HG03571 (cell line): ENCODE measurements at regions not wholly inside any gene's neighbourhood (a gene's known extent, or its start where the extent isn't known, plus 50 kb on each side); places are given as distances from the start of the nearest gene placed in this dataset.
"Not testable (repeated sequence)": the region's sequence is repeated elsewhere in the genome, so short reads cannot be mapped to it uniquely, and the experiment has no call there.

ENCODE experiments used
- ATAC-seq: cut with Tn5 transposase; IDR thresholded peaks from one replicate; pipeline ENCODE4 v1.9.1; 2021; ENCODE audit not compliant: unreplicated experiment

GRCh38 chr10:91002656-91003055 lies 81.8 kb upstream of the ANKRD1 start:
- no peak for ATAC-seq

DNA sequence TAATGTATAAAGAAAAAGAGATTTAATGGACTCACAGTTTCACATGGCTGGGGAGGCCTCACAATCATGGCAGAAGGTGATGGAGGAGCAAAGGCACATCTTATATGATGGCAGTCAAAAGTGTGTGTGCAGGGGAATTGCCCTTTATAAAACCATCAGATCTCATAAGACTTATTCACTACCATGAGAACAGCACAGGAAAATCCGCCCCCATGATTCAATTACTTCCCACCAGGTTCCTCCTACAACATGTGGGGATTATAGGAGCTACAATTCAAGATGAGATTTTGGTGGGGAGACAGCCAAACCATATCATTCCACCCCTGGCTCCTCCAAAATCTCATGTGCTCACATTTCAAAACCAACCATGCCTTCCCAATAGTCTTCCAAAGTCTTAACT lies 82.5 kb upstream of the ANKRD1 start:
- not testable (repeated sequence) for ATAC-seq

DNA sequence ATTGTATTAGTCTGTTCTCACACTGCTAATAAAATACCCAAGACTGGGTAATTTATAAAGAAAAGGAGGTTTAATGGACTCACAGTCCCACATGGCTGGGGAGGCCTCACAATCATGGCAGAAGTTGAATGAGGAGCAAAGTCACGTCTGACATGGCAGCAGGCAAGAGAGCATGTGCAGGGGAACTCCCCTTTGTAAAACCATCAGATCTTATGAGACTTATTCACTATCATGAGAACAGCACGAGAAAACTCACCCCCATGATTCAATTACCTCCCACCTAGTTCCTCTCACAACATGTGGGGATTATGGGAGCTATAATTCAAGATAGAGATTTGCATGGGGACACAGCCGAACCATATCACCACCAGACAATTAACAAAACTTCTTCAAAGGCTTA lies 84.4 kb upstream of the ANKRD1 start:
- not testable (repeated sequence) for ATAC-seq

GRCh38 chr10:91006001-91006751 lies 85.3 kb upstream of the ANKRD1 start:
- peak; percentile 47 for ATAC-seq

GRCh38 chr10:91006752-91007346 lies 86.0 kb upstream of the ANKRD1 start:
- peak; percentile 94 for ATAC-seq

DNA sequence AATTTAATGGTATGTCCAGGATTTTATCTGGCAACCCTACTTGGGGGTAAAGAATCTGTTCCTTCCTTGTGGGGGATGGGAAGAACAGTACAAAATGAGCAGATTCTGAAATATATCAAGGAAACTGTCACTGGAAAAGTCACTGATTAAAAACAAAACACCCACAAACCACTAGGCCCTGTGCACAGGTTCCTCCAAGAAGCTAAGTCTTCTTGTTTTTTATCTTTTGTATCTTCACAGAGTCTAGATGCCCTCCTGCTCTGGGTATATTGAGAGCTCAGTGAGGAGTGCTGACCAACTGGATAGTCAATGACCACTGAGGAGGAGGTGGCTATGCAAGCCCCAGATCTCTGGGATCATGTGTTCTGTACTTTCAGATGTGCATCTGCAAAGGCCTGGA lies 86.8 kb upstream of the ANKRD1 start:
- ATAC-seq = no peak

DNA sequence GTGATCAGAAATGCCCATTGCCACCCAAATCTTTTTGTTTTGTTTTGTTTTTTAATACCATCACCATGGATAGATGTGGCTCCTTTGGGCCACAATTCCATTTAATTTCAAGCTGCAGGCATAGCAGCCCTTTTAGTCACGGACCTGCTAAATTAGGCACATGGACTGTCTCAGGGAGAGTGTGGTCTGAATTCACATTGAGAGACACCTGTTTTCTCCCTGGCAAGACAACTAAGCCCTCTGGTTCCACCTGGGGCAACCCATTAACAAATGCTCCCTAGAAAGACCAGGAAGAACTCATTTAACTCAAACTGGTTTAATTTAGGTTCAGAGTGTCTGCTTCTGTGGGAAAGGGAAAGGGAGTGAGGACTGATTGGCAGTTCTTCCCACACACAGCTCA lies 88.2 kb upstream of the ANKRD1 start:
- no peak for ATAC-seq

GRCh38 chr10:91010952-91011351 lies 90.1 kb upstream of the ANKRD1 start:
- ATAC-seq = no peak

- no peak for ATAC-seq
Observed at GRCh38 chr10:91012502-91012901, 91.6 kb upstream of the ANKRD1 start.

- ATAC-seq = no peak
Observed at GRCh38 chr10:91013985-91014384, 93.1 kb upstream of the ANKRD1 start.

- no peak for ATAC-seq
Observed at GRCh38 chr10:91017198-91017597, 96.3 kb upstream of the ANKRD1 start.

- ATAC-seq = no peak
Observed at GRCh38 chr10:91021901-91022300, 101.0 kb upstream of the ANKRD1 start.

- no peak for ATAC-seq
Observed at GRCh38 chr10:91022390-91022789, 101.5 kb upstream of the ANKRD1 start.

- ATAC-seq = no peak
Observed at GRCh38 chr10:91022924-91023699, 102.2 kb upstream of the ANKRD1 start.

DNA sequence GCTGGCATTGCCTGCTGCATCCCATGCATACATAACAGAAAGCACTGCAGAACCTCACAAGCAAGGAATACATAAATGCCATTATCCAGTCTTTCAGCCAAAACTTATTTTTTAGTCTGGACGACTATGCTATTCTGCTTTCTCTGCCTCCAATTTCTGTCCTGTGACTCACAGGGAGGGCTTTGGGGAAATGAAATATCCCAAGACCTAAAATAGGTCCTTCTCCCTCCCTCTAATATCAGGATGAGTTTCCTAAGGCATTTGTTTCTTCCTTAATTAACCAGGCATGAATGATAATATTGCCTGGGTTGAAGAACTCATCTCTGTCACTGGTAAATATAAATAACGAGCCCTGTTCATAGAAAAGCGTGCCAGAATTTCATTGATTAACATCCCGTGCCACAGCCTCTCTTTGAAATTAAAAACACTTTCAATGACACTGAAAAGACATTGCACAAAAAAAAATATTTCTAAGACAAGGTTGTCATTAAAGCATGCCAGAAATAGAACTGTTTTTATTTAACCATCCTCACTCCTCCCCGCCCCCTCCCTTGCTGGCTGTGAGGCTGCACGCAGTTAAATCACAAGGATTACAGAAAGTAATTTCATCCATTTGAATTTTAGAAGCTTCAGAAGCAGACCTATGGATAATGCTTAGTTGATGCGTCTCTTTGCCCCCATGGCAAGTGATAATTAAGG lies 103.0 kb upstream of the ANKRD1 start:
- no peak for ATAC-seq

DNA sequence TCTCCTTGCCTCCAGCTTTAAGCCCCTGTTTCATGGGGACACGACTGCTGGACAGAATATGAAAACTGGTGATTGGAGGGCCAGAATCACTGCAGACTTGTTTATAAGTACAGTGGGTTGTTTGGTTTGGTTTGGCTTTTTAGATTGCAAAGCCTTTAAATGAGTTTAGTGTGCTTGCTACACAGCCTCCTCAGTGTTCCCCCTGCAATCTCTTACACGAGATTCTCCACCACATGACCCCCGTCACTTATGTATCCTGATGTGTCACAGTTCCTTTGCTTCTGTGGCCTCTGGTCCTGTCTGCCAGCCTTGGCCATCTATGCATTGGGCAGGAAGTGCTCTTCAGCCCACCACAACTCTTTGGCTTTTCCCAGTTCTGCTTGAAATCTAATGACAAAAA lies 103.7 kb upstream of the ANKRD1 start:
- ATAC-seq = no peak

DNA sequence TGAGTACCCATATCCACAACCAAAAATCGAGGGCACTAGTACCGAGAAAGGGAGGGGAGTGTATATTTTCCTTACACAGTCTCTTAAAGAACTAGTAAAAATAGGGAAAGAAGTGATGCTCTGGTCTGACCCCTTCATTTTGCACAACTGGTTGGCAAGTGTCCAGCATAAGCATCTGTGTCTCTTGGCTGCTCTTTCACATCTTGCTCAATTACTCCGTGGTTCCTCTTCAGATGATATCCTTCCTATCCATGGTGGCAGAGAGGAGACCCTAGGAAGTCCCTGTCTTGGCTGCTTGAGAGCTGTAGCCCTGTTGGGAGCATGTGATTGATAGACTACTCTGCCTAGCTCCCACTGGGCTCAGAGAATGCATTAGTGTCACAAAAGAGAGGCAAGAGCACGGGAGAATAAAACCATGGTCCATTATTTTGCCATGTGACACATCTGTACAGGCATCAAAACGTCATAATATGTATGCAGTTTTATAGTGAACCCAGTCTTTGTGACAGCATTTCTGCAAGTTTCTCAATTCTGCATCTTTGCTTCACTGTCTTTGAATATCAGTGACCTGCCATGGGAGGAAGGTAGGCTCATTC lies 111.8 kb upstream of the ANKRD1 start:
- ATAC-seq = no peak

DNA sequence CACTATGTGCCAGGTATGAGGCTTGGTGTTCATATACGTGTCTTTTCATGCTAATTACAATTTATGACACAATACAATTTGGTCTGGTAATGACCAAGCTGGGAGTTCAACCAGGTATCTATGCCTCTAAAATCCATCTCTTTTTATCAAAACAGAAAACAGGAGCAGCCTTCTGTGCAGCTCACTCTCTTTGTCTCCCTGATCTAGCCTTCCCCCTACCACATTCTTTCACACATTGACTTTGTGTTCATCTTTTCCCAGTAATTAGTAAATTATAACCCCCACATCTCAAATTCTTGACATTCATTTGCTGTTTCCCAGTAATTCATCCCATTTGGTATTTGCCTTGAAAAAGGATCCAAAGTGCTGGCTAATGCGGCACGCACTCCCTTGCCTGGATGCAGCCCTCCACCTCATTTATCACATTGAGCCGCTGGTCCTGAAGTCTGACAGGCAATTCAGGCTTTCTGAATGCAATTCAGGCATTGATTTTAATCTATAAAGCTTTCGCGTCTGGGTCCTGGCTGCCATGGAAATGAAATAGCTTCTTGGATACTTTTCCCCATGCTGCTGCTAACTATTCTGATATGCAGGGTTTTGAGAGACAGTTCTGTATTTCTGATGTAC lies 112.5 kb upstream of the ANKRD1 start:
- ATAC-seq = no peak

GRCh38 chr10:91034042-91034441 lies 113.2 kb upstream of the ANKRD1 start:
- no peak for ATAC-seq

DNA sequence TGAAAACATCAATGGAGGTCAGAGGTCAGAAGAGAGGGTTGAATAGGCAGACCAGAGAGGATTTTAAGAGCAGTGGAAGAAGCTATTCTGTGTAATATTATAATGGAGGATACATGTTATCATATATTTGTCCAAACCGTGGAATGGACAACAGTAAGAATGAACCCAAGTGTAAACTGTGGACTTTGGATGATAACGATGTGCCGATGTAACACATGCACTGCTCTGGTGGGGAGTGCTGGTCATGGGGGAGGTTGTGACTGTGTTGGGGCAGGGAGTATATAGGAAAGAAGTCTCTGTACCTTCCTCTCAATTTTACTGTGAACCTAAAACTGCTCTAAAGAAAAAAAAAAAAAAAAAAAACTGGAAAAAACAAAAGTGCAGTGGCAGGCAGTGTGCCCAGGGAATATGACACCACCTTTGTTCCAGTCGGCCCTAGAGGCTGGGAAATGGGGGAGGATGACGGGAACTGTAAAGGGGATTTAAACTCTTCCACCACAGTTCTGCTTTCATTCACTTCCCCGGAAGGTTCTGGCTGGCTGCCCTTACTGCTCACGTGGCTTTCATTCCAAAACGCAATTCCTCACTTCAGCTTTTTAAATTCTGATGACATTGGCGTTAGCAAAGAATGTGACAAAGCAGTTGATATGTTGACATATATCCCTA lies 113.7 kb upstream of the ANKRD1 start:
- no peak for ATAC-seq
